ENCODE measurements at regions not wholly inside any gene's neighbourhood (a gene's known extent, or its start where the extent isn't known, plus 50 kb on each side); places are given as distances from the start of the nearest gene placed in this dataset.
"Not testable (repeated sequence)": the region's sequence is repeated elsewhere in the genome, so short reads cannot be mapped to it uniquely, and the experiment has no call there.

GRCh38 chr7:131057015-131057793, 270.5 kb upstream of the MKLN1 start:
- Histone ChIP-seq H3K4me2 (ENCODE audit: extremely low read depth, insufficient read depth, low read length) (no peak overlapping the region), H4K20me1 (ENCODE audit: control insufficient read depth, extremely low read depth, insufficient read depth, low read length) (no peaks in the 10 kb centered on the region), H3K4me1 (ENCODE audit: control insufficient read depth, extremely low read depth, insufficient read depth, low read length) (no peaks in the 10 kb centered on the region), H3K27me3 (ENCODE audit: control insufficient read depth, insufficient read depth, low read length) (no peaks in the 10 kb centered on the region), H3K9me3 (ENCODE audit: control insufficient read depth, insufficient read depth, low read depth, low read length) (no peaks in the 10 kb centered on the region), H3K36me3 (ENCODE audit: control insufficient read depth, insufficient read depth, low read length) (peaks cover 2% of the 10 kb centered on the region), H2AFZ (ENCODE audit: low read length) (no peak overlapping the region), H3K27ac (ENCODE audit: insufficient read depth, low read length) (peak overlapping the region; percentile 55), H3K4me3 (replicated peaks in 1 of 4; ENCODE audit: control extremely low read depth in 1 of 4, insufficient read depth in 1 of 4, low read depth in 3 of 4, low read length in 4 of 4) (no peak overlapping the region), H3K9ac (ENCODE audit: insufficient read depth, low read length) (no peak overlapping the region), H3K79me2 (ENCODE audit: control insufficient read depth, insufficient read depth, low read length) (peaks cover 35% of the 10 kb centered on the region)
- DNase-seq (ENCODE audit: low read depth in 2 of 2) = peak; percentile 80 to 93
- TF ChIP-seq EZH2 (IDR thresholded peaks at IDR 0.05; ENCODE audit: low read length, missing control alignments) (no peak), CTCF (conservative IDR thresholded peaks at IDR 0.05 in 1 of 2, IDR thresholded peaks at IDR 0.05 in 1 of 2; ENCODE audit: low read depth in 1 of 2, low read length in 2 of 2) (no peak)

- Histone ChIP-seq H2AFZ (ENCODE audit: low read length) (no peak overlapping the region), H3K4me1 (ENCODE audit: control insufficient read depth, extremely low read depth, insufficient read depth, low read length) (no peaks in the 10 kb centered on the region), H3K9ac (ENCODE audit: insufficient read depth, low read length) (no peak overlapping the region), H3K36me3 (ENCODE audit: control insufficient read depth, insufficient read depth, low read length) (peaks cover 2% of the 10 kb centered on the region), H3K9me3 (ENCODE audit: control insufficient read depth, insufficient read depth, low read depth, low read length) (no peaks in the 10 kb centered on the region), H3K4me3 (replicated peaks in 1 of 4; ENCODE audit: control extremely low read depth in 1 of 4, insufficient read depth in 1 of 4, low read depth in 3 of 4, low read length in 4 of 4) (no peak overlapping the region), H3K79me2 (ENCODE audit: control insufficient read depth, insufficient read depth, low read length) (peaks cover 35% of the 10 kb centered on the region), H3K27ac (ENCODE audit: insufficient read depth, low read length) (peak overlapping the region; percentile 55), H3K4me2 (ENCODE audit: extremely low read depth, insufficient read depth, low read length) (no peak overlapping the region), H3K27me3 (ENCODE audit: control insufficient read depth, insufficient read depth, low read length) (no peaks in the 10 kb centered on the region), H4K20me1 (ENCODE audit: control insufficient read depth, extremely low read depth, insufficient read depth, low read length) (no peaks in the 10 kb centered on the region)
- no peak for TF ChIP-seq CTCF (conservative IDR thresholded peaks at IDR 0.05 in 1 of 2, IDR thresholded peaks at IDR 0.05 in 1 of 2; ENCODE audit: low read depth in 1 of 2, low read length in 2 of 2)
- no peak for TF ChIP-seq EZH2 (IDR thresholded peaks at IDR 0.05; ENCODE audit: low read length, missing control alignments)
- no peak for DNase-seq (ENCODE audit: low read depth in 2 of 2)
These were observed 269.9 kb upstream of the MKLN1 start for GRCh38 chr7:131057794-131058070.

- peaks cover 35% of the 10 kb centered on the region for H3K79me2 ChIP-seq (ENCODE audit: control insufficient read depth, insufficient read depth, low read length)
- H4K20me1 ChIP-seq (ENCODE audit: control insufficient read depth, extremely low read depth, insufficient read depth, low read length); H3K27me3 ChIP-seq (ENCODE audit: control insufficient read depth, insufficient read depth, low read length); H3K36me3 ChIP-seq (ENCODE audit: control insufficient read depth, insufficient read depth, low read length); H2AFZ ChIP-seq (ENCODE audit: low read length); H3K9me3 ChIP-seq (ENCODE audit: control insufficient read depth, insufficient read depth, low read depth, low read length); H3K4me1 ChIP-seq (ENCODE audit: control insufficient read depth, extremely low read depth, insufficient read depth, low read length); DNase-seq (ENCODE audit: low read depth in 2 of 2); H3K27ac ChIP-seq (ENCODE audit: insufficient read depth, low read length); H3K4me3 ChIP-seq (replicated peaks in 1 of 4; ENCODE audit: control extremely low read depth in 1 of 4, insufficient read depth in 1 of 4, low read depth in 3 of 4, low read length in 4 of 4); H3K4me2 ChIP-seq (ENCODE audit: extremely low read depth, insufficient read depth, low read length); H3K9ac ChIP-seq (ENCODE audit: insufficient read depth, low read length): not testable (repeated sequence)
These were observed 269.0 kb upstream of the MKLN1 start for GRCh38 chr7:131058561-131059288.

GRCh38 chr7:131059401-131059800, 268.3 kb upstream of the MKLN1 start:
- peaks cover 35% of the 10 kb centered on the region for H3K79me2 ChIP-seq (ENCODE audit: control insufficient read depth, insufficient read depth, low read length)
- not testable (repeated sequence) for H4K20me1 ChIP-seq (ENCODE audit: control insufficient read depth, extremely low read depth, insufficient read depth, low read length); H3K4me2 ChIP-seq (ENCODE audit: extremely low read depth, insufficient read depth, low read length); H3K4me3 ChIP-seq (replicated peaks in 1 of 4; ENCODE audit: control extremely low read depth in 1 of 4, insufficient read depth in 1 of 4, low read depth in 3 of 4, low read length in 4 of 4); H3K27me3 ChIP-seq (ENCODE audit: control insufficient read depth, insufficient read depth, low read length); H3K36me3 ChIP-seq (ENCODE audit: control insufficient read depth, insufficient read depth, low read length); DNase-seq (ENCODE audit: low read depth in 2 of 2); H3K27ac ChIP-seq (ENCODE audit: insufficient read depth, low read length); H3K9ac ChIP-seq (ENCODE audit: insufficient read depth, low read length); H2AFZ ChIP-seq (ENCODE audit: low read length); H3K4me1 ChIP-seq (ENCODE audit: control insufficient read depth, extremely low read depth, insufficient read depth, low read length); H3K9me3 ChIP-seq (ENCODE audit: control insufficient read depth, insufficient read depth, low read depth, low read length)
